ENCODE measurements at regions not wholly inside any gene's neighbourhood (a gene's known extent, or its start where the extent isn't known, plus 50 kb on each side); places are given as distances from the start of the nearest gene placed in this dataset.

- Histone ChIP-seq H3K36me3 (ENCODE audit: control insufficient read depth in 2 of 2, extremely low read depth in 1 of 2, insufficient read depth in 2 of 2, low read length in 2 of 2) (no peaks in the 10 kb centered on the region), H3K9ac (replicated peaks; ENCODE audit: extremely low read depth, insufficient read depth, low read length) (no peak overlapping the region), H4K20me1 (replicated peaks; ENCODE audit: control insufficient read depth, extremely low read depth, insufficient read depth, low read length) (no peaks in the 10 kb centered on the region), H3K27me3 (ENCODE audit: control insufficient read depth in 2 of 2, insufficient read depth in 2 of 2, low read length in 2 of 2) (peaks cover 0 to 4% of the 10 kb centered on the region in 2 experiments), H3K9me3 (replicated peaks; ENCODE audit: control insufficient read depth, insufficient read depth, low read length) (no peaks in the 10 kb centered on the region), H3K9me1 (replicated peaks; ENCODE audit: control insufficient read depth, extremely low read depth, insufficient read depth, low read length) (no peaks in the 10 kb centered on the region), H3K4me2 (ENCODE audit: insufficient read depth, low read length) (no peak overlapping the region), H2AFZ (ENCODE audit: low read depth, low read length) (no peak overlapping the region), H3K4me1 (ENCODE audit: control insufficient read depth, extremely low read depth, insufficient read depth, low read length) (no peaks in the 10 kb centered on the region), H3K27ac (ENCODE audit: insufficient read depth, low read depth, low read length) (no peak overlapping the region), H3K4me3 (replicated peaks in 1 of 3; ENCODE audit: insufficient read depth in 1 of 3, low read depth in 1 of 3, low read length in 3 of 3) (no peak overlapping the region), H3K79me2 (ENCODE audit: control insufficient read depth, insufficient read depth, low read length) (no peaks in the 10 kb centered on the region)
- intact Hi-C loops (cut with micrococcal nuclease) = no loop called here
- no peak for TF ChIP-seq EZH2 (IDR thresholded peaks at IDR 0.05; ENCODE audit: borderline replicate concordance, low read depth, low read length, severe bottlenecking)
- no peak for FAIRE-seq
- ChIA-PET POLR2A (no interaction called here), CTCF (interaction anchor here (0.9 kb wide), 1 partner anchor 35 kb away, joined by 3 read pairs; no protein-coding TSS in a partner anchor)
- BruUV-seq (replicated peaks) = no TSS peak
- no peak for DNase-seq (ENCODE audit: low read depth, low spot score)
- dilution Hi-C loops (cut with MboI; ENCODE audit: extremely low pct_ligation_motif_present, low sequenced_read_pairs) = no loop called here
These were observed 66.0 kb upstream of the NKX1-1 start for GRCh38 chr4:1472148-1472797.

GRCh38 chr4:1471443-1472147 is 65.4 kb upstream of the NKX1-1 start:
- Histone ChIP-seq H3K4me2 (ENCODE audit: insufficient read depth, low read length) (no peak overlapping the region), H2AFZ (ENCODE audit: low read depth, low read length) (no peak overlapping the region), H3K9ac (replicated peaks; ENCODE audit: extremely low read depth, insufficient read depth, low read length) (no peak overlapping the region), H3K79me2 (ENCODE audit: control insufficient read depth, insufficient read depth, low read length) (no peaks in the 10 kb centered on the region), H4K20me1 (replicated peaks; ENCODE audit: control insufficient read depth, extremely low read depth, insufficient read depth, low read length) (no peaks in the 10 kb centered on the region), H3K27me3 (ENCODE audit: control insufficient read depth in 2 of 2, insufficient read depth in 2 of 2, low read length in 2 of 2) (peaks cover 0 to 4% of the 10 kb centered on the region in 2 experiments), H3K27ac (ENCODE audit: insufficient read depth, low read depth, low read length) (no peak overlapping the region), H3K9me1 (replicated peaks; ENCODE audit: control insufficient read depth, extremely low read depth, insufficient read depth, low read length) (no peaks in the 10 kb centered on the region), H3K4me3 (replicated peaks in 1 of 3; ENCODE audit: insufficient read depth in 1 of 3, low read depth in 1 of 3, low read length in 3 of 3) (no peak overlapping the region), H3K4me1 (ENCODE audit: control insufficient read depth, extremely low read depth, insufficient read depth, low read length) (no peaks in the 10 kb centered on the region), H3K36me3 (ENCODE audit: control insufficient read depth in 2 of 2, extremely low read depth in 1 of 2, insufficient read depth in 2 of 2, low read length in 2 of 2) (no peaks in the 10 kb centered on the region), H3K9me3 (replicated peaks; ENCODE audit: control insufficient read depth, insufficient read depth, low read length) (no peaks in the 10 kb centered on the region)
- FAIRE-seq (no peak), DNase-seq (ENCODE audit: low read depth, low spot score) (no peak)
- dilution Hi-C loops (cut with MboI; ENCODE audit: extremely low pct_ligation_motif_present, low sequenced_read_pairs) (no loop called here), intact Hi-C loops (cut with micrococcal nuclease) (no loop called here)
- CTCF ChIA-PET = interaction anchor here (0.9 kb wide), 1 partner anchor 36 kb away, joined by 3 read pairs; no protein-coding TSS in a partner anchor
- BruUV-seq (replicated peaks) = no TSS peak
- POLR2A ChIA-PET = no interaction called here
- no peak for TF ChIP-seq POLR2A (IDR thresholded peaks at IDR 0.05; ENCODE audit: low read depth, low read length)
- TF ChIP-seq POLR2AphosphoS5 (IDR thresholded peaks at IDR 0.05; ENCODE audit: insufficient read depth, low read depth, low read length) = no peak
- TF ChIP-seq MYC (IDR thresholded peaks at IDR 0.05; ENCODE audit: low read depth, low read length) = no peak
- no peak for TF ChIP-seq EZH2 (IDR thresholded peaks at IDR 0.05; ENCODE audit: borderline replicate concordance, low read depth, low read length, severe bottlenecking)
- TF ChIP-seq MAX (IDR thresholded peaks at IDR 0.05; ENCODE audit: insufficient read depth, insufficient read length) = no peak
- no peak for TF ChIP-seq GATA2 (IDR thresholded peaks at IDR 0.05; ENCODE audit: insufficient read depth, insufficient read length, low read depth, low read length)
- TF ChIP-seq FOS (IDR thresholded peaks at IDR 0.05; ENCODE audit: borderline replicate concordance, insufficient read depth, low read length) = no peak
- no peak for TF ChIP-seq CTCF (IDR thresholded peaks at IDR 0.05; ENCODE audit: extremely low read depth in 1 of 2, insufficient read depth in 1 of 2, low read depth in 1 of 2, low read length in 2 of 2)
- no peak for TF ChIP-seq JUN (IDR thresholded peaks at IDR 0.05; ENCODE audit: borderline replicate concordance, insufficient read depth, insufficient read length, low read depth)

All from endothelial cell of umbilical vein (primary cell).